ENCODE measurements at regions not wholly inside any gene's neighbourhood (a gene's known extent, or its start where the extent isn't known, plus 50 kb on each side); places are given as distances from the start of the nearest gene placed in this dataset.

DNA sequence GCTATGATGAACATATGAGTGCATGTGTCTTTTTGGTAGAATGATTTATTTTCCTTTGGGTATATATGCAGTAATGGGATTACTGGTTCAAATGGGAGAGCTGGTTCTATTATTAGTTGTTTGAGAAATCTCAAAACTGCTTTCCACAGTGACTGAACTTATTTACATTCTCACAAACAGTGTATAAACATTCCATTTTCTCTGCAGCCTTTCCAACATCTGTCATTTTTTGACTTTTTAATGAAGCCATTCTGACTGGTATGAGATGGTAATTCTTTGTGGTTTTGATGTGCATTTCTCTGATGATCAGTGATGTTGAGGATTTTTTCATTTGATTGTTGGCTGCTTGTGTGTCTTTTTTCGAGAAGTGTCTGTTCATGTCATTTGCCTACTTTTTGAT, 1124.2 kb downstream of the NAALADL2 start:
- H2AFZ ChIP-seq (ENCODE audit: low read length): no peak overlapping the region
- H3K27ac ChIP-seq (ENCODE audit: extremely low read length, insufficient read depth, low read length): no peak overlapping the region
- H3K4me1 ChIP-seq (ENCODE audit: insufficient read depth, low read length): no peaks in the 10 kb centered on the region
- H3K4me2 ChIP-seq (ENCODE audit: low read depth, low read length): no peak overlapping the region
- no peak for ATAC-seq
- no peaks in the 10 kb centered on the region for H4K20me1 ChIP-seq (ENCODE audit: insufficient read depth, low read length)
- H3K4me3 ChIP-seq (replicated peaks in 1 of 3; ENCODE audit: insufficient read depth in 1 of 3, low read depth in 2 of 3, low read length in 3 of 3): no peak overlapping the region
- no peak for FAIRE-seq
- intact Hi-C loops (cut with micrococcal nuclease; ENCODE audit: unreplicated experiment) (no loop called here), in situ Hi-C loops (cut with HindIII; ENCODE audit: extremely low pct_ligation_motif_present, low pct_unique_long_range_greater_than_20kb) (no loop called here)
- no TSS peak for BruUV-seq (replicated peaks)
- H3K9ac ChIP-seq (ENCODE audit: insufficient read depth, low read depth, low read length): no peak overlapping the region
- no peak for DNase-seq (ENCODE audit: low spot score)
- WGBS (ENCODE audit: low lambda C conversion rate): 0% methylated on average over 1 of the region's 1 CpG
- H3K9me3 ChIP-seq (ENCODE audit: low read length): peaks cover 78% of the 10 kb centered on the region
- no peaks in the 10 kb centered on the region; a peak in 1 of 5 replicates for H3K27me3 ChIP-seq (ENCODE audit: control insufficient read depth in 1 of 2, insufficient read depth in 2 of 2, low read length in 2 of 2)
- POLR2A ChIA-PET: no interaction called here
- no peaks in the 10 kb centered on the region for H3K79me2 ChIP-seq (ENCODE audit: insufficient read depth, low read length)
- CTCF ChIA-PET (ENCODE audit: low intra/inter-chr PET ratio, low total read pairs): no interaction called here
- TF ChIP-seq, protein P1, sequence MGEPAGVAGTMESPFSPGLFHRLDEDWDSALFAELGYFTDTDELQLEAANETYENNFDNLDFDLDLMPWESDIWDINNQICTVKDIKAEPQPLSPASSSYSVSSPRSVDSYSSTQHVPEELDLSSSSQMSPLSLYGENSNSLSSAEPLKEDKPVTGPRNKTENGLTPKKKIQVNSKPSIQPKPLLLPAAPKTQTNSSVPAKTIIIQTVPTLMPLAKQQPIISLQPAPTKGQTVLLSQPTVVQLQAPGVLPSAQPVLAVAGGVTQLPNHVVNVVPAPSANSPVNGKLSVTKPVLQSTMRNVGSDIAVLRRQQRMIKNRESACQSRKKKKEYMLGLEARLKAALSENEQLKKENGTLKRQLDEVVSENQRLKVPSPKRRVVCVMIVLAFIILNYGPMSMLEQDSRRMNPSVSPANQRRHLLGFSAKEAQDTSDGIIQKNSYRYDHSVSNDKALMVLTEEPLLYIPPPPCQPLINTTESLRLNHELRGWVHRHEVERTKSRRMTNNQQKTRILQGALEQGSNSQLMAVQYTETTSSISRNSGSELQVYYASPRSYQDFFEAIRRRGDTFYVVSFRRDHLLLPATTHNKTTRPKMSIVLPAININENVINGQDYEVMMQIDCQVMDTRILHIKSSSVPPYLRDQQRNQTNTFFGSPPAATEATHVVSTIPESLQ (CRISPR knock-in tag; conservative IDR thresholded peaks at IDR 0.05): no peak
- no peak for TF ChIP-seq RBM39 (IDR thresholded peaks at IDR 0.05; ENCODE audit: low read depth, low read length, poor library complexity, severe bottlenecking)
- TF ChIP-seq ZNF333 (CRISPR knock-in tag; IDR thresholded peaks at IDR 0.05; ENCODE audit: borderline replicate concordance): no peak
- TF ChIP-seq ZFP1 (CRISPR knock-in tag; IDR thresholded peaks at IDR 0.05): no peak
- TF ChIP-seq MAFK (conservative IDR thresholded peaks at IDR 0.05 in 1 of 2, IDR thresholded peaks at IDR 0.05 in 1 of 2; ENCODE audit: low read length in 2 of 2): no peak
- TF ChIP-seq, protein P2, sequence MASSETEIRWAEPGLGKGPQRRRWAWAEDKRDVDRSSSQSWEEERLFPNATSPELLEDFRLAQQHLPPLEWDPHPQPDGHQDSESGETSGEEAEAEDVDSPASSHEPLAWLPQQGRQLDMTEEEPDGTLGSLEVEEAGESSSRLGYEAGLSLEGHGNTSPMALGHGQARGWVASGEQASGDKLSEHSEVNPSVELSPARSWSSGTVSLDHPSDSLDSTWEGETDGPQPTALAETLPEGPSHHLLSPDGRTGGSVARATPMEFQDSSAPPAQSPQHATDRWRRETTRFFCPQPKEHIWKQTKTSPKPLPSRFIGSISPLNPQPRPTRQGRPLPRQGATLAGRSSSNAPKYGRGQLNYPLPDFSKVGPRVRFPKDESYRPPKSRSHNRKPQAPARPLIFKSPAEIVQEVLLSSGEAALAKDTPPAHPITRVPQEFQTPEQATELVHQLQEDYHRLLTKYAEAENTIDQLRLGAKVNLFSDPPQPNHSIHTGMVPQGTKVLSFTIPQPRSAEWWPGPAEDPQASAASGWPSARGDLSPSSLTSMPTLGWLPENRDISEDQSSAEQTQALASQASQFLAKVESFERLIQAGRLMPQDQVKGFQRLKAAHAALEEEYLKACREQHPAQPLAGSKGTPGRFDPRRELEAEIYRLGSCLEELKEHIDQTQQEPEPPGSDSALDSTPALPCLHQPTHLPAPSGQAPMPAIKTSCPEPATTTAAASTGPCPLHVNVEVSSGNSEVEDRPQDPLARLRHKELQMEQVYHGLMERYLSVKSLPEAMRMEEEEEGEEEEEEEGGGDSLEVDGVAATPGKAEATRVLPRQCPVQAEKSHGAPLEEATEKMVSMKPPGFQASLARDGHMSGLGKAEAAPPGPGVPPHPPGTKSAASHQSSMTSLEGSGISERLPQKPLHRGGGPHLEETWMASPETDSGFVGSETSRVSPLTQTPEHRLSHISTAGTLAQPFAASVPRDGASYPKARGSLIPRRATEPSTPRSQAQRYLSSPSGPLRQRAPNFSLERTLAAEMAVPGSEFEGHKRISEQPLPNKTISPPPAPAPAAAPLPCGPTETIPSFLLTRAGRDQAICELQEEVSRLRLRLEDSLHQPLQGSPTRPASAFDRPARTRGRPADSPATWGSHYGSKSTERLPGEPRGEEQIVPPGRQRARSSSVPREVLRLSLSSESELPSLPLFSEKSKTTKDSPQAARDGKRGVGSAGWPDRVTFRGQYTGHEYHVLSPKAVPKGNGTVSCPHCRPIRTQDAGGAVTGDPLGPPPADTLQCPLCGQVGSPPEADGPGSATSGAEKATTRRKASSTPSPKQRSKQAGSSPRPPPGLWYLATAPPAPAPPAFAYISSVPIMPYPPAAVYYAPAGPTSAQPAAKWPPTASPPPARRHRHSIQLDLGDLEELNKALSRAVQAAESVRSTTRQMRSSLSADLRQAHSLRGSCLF (CRISPR knock-in tag; IDR thresholded peaks at IDR 0.05; ENCODE audit: borderline replicate concordance): no peak
- no peak for TF ChIP-seq ZBTB3 (CRISPR knock-in tag; IDR thresholded peaks at IDR 0.05; ENCODE audit: borderline replicate concordance, low read depth)
- TF ChIP-seq, protein P3, sequence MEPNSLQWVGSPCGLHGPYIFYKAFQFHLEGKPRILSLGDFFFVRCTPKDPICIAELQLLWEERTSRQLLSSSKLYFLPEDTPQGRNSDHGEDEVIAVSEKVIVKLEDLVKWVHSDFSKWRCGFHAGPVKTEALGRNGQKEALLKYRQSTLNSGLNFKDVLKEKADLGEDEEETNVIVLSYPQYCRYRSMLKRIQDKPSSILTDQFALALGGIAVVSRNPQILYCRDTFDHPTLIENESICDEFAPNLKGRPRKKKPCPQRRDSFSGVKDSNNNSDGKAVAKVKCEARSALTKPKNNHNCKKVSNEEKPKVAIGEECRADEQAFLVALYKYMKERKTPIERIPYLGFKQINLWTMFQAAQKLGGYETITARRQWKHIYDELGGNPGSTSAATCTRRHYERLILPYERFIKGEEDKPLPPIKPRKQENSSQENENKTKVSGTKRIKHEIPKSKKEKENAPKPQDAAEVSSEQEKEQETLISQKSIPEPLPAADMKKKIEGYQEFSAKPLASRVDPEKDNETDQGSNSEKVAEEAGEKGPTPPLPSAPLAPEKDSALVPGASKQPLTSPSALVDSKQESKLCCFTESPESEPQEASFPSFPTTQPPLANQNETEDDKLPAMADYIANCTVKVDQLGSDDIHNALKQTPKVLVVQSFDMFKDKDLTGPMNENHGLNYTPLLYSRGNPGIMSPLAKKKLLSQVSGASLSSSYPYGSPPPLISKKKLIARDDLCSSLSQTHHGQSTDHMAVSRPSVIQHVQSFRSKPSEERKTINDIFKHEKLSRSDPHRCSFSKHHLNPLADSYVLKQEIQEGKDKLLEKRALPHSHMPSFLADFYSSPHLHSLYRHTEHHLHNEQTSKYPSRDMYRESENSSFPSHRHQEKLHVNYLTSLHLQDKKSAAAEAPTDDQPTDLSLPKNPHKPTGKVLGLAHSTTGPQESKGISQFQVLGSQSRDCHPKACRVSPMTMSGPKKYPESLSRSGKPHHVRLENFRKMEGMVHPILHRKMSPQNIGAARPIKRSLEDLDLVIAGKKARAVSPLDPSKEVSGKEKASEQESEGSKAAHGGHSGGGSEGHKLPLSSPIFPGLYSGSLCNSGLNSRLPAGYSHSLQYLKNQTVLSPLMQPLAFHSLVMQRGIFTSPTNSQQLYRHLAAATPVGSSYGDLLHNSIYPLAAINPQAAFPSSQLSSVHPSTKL (CRISPR knock-in tag; IDR thresholded peaks at IDR 0.05): no peak
- TF ChIP-seq HES4 (CRISPR knock-in tag; IDR thresholded peaks at IDR 0.05; ENCODE audit: borderline replicate concordance): no peak
- TF ChIP-seq ZNF567 (CRISPR knock-in tag; IDR thresholded peaks at IDR 0.05; ENCODE audit: borderline replicate concordance): no peak
- no peak for TF ChIP-seq NFKB2 (CRISPR knock-in tag; IDR thresholded peaks at IDR 0.05; ENCODE audit: borderline replicate concordance)
- H3K36me3 ChIP-seq (replicated peaks in 1 of 2; ENCODE audit: control insufficient read depth in 1 of 2, insufficient read depth in 2 of 2, low read length in 2 of 2): no peaks in the 10 kb centered on the region
